GM12891 (cell line): ENCODE measurements at regions not wholly inside any gene's neighbourhood (a gene's known extent, or its start where the extent isn't known, plus 50 kb on each side); places are given as distances from the start of the nearest gene placed in this dataset.

ENCODE experiments used
- DNase-seq: peaks from one replicate; pipeline ENCODE4 v3.0.0; 2011; ENCODE audit warnings: low spot score; ENCODE audit not compliant: insufficient read length
- FAIRE-seq: peaks from 2 replicates; lab custom pipeline; 2011; peaks lifted over from hg19 to GRCh38; lab: Jason Lieb, UNC
- PAX5 ChIP-seq: IDR thresholded peaks from 2 replicates; pipeline ENCODE4 v1.6.1; 2011; ENCODE audit warnings: low read length, moderate library complexity, mild to moderate bottlenecking; ENCODE audit not compliant: insufficient read depth, severe bottlenecking
- POLR2A ChIP-seq: IDR thresholded peaks from 2 replicates; pipeline ENCODE4 v1.6.1; 2011; ENCODE audit warnings: low read depth, low read length, control low read depth
- POLR2AphosphoS5 ChIP-seq: IDR thresholded peaks from 2 replicates; pipeline ENCODE4 v1.6.1; 2011; ENCODE audit warnings: low read depth, low read length, control low read depth
- POU2F2 ChIP-seq: IDR thresholded peaks from 2 replicates; pipeline ENCODE4 v1.6.1; 2011; ENCODE audit warnings: low read depth, mild to moderate bottlenecking, control low read depth, low read length, moderate library complexity
- SPI1 ChIP-seq: IDR thresholded peaks from 2 replicates; pipeline ENCODE4 v1.6.1; 2011; ENCODE audit warnings: low read depth, low read length, control low read depth
- TAF1 ChIP-seq: IDR thresholded peaks from 2 replicates; pipeline ENCODE4 v1.6.1; 2011; ENCODE audit warnings: low read depth, low read length, control low read depth

DNA sequence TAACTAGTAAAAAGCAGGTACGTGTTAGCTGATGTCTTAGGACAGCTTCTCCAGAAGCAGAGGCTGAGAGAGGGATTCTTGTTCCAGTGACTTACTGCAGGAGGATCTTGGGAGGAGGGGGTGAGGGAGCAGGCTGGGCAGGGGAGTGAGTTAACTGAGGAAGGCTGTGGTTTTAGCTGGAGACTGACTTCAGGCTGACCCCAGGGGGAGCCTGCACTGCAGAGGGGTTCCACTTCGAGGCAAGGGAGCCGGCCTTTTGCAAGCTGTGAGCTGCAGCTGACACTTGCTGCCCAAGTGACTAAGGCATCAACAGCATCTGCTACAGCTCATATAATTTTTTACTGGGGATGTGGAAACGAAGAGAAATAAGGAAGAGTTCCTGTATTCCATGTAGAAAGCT is 50.4 kb upstream of the SOD1 start:
- TF ChIP-seq POU2F2 (no peak), POLR2A (no peak), SPI1 (no peak), POLR2AphosphoS5 (no peak), TAF1 (no peak), PAX5 (no peak)
- no peak for FAIRE-seq
- no peak for DNase-seq

DNA sequence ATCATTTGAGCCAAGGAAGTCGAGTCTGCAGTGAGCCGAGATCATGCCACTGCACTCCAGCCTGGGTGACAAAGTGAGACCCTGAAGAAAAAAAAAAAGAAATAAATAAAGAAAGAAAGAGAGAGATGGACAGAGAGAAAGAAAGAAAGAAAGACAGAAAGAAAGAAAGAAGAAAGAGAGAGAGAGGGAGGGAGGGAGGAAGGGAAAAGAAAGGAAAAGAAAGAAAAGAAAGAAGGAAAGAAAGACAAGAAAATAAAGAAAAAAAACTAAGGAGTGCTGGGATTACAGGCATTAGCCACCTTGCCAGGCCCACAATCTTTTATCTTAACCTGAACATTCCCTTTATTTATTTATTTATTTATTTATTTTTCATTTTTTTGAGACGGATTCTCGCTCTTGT is 51.7 kb upstream of the SOD1 start:
- no peak for FAIRE-seq
- DNase-seq, result no peak
- TF ChIP-seq TAF1 (no peak), PAX5 (no peak), SPI1 (no peak), POLR2A (no peak), POLR2AphosphoS5 (no peak)

DNA sequence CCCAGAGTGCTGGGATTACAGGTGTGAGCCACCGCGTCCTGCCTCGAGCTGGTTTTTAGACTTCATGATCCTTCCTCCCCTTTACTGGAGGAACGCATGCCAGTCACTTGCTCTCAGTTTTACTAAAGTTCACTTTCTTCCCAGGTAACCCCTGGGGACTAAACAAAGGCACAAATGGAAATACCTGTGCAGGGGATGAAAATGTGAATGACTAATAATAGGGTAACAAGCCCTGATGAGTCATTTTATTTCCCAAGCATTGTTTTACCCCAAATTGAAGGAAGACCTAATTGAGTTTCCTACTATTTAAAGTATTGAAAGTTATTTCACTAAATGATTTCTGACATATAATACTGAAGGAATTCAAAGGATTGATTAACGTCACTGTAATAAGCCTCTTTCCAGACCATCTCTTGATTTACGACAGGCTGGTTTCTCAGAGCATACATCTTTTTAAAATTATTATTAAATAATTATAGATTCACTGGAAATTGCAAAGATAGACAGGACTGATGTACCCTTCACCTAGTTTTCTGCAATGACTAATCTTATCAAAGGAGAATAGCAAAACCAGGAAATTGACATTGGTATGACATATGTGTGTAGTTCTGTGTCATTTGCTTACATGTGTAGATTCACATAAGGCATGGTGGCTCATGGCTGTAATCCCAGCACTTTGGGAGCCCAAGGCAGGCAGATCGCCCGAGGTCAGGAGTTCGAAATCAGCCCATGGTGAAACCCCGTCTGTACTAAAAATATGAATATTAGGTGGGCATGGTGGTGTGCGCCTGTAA is 53.2 kb upstream of the SOD1 start:
- TF ChIP-seq TAF1, result no peak
- TF ChIP-seq POU2F2, result no peak
- no peak for TF ChIP-seq SPI1
- no peak for TF ChIP-seq PAX5
- DNase-seq (no peak), FAIRE-seq (no peak)

DNA sequence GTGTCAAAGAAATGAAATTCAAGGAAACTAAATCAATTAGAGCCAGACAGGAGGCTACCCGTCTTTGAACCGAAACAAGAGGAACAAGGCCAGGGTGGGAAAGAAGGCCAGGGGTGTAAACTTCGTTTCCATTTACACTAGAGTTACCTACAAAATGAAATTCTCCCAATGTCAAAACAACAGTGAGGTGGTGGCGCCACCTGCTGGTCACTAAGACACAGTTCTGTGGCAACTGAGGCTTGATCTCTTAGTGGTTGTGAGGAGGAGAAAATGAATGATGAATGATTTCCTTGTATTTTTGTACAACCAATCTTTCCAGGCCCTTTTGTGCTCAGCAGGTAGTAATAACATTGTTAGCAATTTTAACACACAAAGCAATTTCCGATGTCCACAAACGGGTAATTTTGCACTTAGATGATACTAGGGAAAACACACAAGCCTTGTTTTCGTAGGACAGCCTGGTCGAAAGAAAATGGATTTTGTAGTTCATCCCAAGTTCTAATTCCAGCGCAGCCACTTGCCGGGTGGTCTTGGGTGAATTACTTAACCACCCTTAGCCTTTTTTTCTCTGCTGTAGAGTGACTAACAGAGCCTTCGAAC is 54.8 kb upstream of the SOD1 start:
- FAIRE-seq (peak; percentile 88), DNase-seq (peak; percentile 40)
- TF ChIP-seq POU2F2 (no peak), PAX5 (no peak), SPI1 (no peak), POLR2AphosphoS5 (no peak), POLR2A (no peak)

DNA sequence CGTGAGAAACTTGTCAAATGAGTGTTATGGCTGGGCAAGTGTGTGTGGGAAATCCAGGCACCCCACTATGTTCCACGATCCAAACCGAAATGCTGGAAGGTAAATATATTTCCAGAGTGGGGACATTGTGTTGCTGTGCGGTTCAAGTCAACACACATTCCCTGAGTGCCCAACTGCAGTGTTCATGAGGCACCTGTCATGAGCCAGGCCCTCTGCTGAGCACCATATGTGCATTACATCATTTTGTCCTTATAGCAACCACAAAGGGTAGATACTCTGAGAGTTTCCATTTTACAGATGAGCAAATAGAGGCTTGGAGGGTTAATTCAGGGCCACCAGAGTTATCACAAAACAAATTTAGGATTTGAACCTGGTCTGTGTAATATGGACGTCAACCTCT is 59.9 kb upstream of the SOD1 start:
- DNase-seq (no peak), FAIRE-seq (no peak)
- TF ChIP-seq SPI1 (no peak), TAF1 (no peak)

DNA sequence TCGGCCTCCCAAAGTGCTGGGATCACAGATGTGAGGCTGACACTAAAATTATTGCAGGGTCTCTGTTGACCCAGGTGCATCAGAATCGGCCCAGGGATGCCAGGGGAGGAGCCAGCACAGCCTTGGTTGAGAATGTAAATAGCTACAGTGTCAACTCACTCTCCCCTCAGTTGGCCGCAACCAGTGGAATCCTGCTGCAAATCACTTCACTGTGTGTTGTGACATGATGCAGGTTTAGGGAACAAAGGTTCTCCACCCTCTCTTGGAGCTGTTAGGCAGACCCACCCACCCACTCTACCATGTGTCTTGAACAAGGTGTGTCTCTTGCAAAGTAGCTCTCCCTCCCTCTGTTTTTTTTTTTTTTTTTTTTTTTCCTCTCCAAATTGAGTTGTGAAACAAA is 60.5 kb upstream of the SOD1 start:
- FAIRE-seq (no peak), DNase-seq (no peak)
- TF ChIP-seq PAX5 (no peak), POU2F2 (no peak), TAF1 (no peak), SPI1 (no peak), POLR2A (no peak), POLR2AphosphoS5 (no peak)

DNA sequence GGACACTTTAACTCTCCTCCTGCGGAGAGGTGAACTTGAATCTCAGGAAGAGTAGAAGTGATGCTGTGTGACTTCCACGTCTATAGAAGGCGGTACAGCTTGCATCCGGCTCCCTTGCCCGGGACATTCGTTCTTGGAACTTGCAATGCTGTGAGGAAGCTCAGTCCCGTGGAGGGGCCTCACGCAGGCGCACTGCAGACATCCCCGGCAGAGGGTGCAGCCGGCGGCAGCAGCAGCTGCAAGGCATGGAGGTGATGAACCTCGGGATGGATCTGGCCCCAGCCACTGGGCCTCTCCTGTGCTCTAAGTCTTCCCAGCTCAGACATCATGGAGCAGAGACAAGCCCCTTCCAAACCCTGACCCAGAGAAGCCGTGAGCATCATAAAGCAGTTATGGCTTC is 61.8 kb upstream of the SOD1 start:
- no peak for FAIRE-seq
- TF ChIP-seq SPI1, result no peak
- no peak for TF ChIP-seq TAF1
- no peak for TF ChIP-seq PAX5
- TF ChIP-seq POU2F2, result no peak
- TF ChIP-seq POLR2A, result no peak
- TF ChIP-seq POLR2AphosphoS5, result no peak
- DNase-seq, result no peak

DNA sequence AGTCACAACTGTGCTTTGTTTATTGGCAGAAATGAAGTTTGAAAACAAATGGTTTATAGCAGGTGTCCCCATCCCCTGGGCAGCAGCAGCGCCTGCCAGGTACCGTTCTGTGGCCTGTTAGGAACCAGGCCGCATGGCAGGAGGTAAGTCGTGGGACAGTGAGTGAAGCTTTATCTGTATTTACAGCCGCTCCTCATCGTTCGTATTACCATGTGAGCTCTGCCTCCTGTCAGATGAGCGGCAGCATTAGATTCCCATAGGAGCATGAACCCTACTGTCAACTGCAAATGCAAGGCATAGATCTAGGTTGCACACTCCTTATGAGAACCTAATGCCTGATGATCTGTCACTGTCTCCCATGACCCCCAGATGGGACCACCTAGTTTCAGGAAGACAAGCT is 63.4 kb upstream of the SOD1 start:
- no peak for FAIRE-seq
- no peak for TF ChIP-seq POLR2AphosphoS5
- no peak for TF ChIP-seq POU2F2
- no peak for TF ChIP-seq TAF1
- no peak for TF ChIP-seq SPI1
- no peak for TF ChIP-seq POLR2A
- TF ChIP-seq PAX5, result no peak
- DNase-seq, result no peak

DNA sequence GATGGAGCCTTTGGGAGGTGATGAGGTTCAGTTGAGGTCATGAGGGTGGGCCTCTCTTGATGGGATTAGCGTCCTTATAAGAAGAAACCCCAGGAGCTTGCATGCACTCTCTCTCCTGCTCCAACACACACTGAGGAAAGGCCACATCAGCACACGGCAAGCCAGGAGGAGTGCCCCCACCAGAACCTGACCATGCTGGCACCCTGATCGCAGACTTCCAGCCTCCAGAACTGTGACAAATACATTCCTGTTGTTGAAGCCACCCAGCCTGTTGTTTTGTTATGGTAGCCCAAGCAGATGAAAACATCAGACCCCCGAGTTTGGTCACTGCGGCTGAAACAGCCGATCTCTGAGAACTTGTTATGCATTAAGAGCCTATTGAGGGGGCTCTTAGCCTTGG is 64.8 kb upstream of the SOD1 start:
- FAIRE-seq (no peak), DNase-seq (no peak)
- no peak for TF ChIP-seq SPI1
- no peak for TF ChIP-seq POLR2A
- no peak for TF ChIP-seq POLR2AphosphoS5
- TF ChIP-seq PAX5, result no peak
- TF ChIP-seq TAF1, result no peak
- no peak for TF ChIP-seq POU2F2

DNA sequence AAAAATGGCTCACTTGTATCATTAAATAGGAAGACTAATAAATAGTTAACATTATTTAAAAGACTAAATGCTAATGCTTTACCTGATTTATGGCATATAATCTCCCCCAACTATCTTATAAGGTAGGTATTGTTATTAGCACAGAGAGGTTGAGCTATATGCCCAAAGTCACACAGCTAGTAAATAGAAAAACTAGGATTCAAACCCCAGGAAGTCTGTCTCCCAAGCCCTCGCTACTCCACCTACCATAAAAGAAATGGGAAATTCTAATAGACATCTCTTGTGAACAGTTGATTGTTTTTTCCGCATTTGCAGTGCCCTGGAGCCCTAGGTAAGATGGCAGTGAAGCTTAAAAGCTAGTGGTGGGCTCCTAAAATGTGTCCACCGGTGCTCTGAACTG is 65.2 kb upstream of the SOD1 start:
- no peak for FAIRE-seq
- no peak for DNase-seq
- TF ChIP-seq POLR2A (no peak), PAX5 (no peak), POU2F2 (no peak), POLR2AphosphoS5 (no peak), SPI1 (no peak), TAF1 (no peak)
